Activated CD4-positive, alpha-beta T cell treated with anti-CD3 and anti-CD28 coated beads, Interleukin-10, Interleukin-2, amounts not matched to agents 100 ng/mL and 50 ng/mL, durations not matched to agents 16 hours and 8 hours (primary cell): ENCODE measurements at regions not wholly inside any gene's neighbourhood (a gene's known extent, or its start where the extent isn't known, plus 50 kb on each side); places are given as distances from the start of the nearest gene placed in this dataset.
"Not testable (repeated sequence)": the region's sequence is repeated elsewhere in the genome, so short reads cannot be mapped to it uniquely, and the experiment has no call there.

Experiments used
- DNase-seq: peaks from one replicate; pipeline ENCODE4 v3.0.0-alpha.2; 2020

DNA sequence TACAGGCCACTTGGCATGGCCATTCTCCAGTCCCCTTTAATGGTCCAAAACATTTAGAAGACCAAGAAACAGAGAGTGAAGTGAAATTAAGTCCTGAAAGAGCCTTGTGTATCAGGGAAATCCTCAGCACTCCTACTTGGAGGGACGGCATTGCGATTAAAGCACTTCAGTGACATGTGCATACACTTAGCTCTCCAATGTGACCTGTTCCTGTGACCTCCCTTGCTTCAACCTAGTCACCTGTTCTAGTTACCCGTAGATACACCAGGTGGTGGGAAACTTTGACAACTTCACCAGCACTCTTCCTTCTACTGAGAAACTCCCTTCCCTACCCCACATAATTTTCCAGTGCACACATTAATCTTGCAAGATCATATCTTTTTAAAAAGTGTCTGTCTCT is 785.3 kb downstream of the TTLL7 start:
- not testable (repeated sequence) for DNase-seq

DNA sequence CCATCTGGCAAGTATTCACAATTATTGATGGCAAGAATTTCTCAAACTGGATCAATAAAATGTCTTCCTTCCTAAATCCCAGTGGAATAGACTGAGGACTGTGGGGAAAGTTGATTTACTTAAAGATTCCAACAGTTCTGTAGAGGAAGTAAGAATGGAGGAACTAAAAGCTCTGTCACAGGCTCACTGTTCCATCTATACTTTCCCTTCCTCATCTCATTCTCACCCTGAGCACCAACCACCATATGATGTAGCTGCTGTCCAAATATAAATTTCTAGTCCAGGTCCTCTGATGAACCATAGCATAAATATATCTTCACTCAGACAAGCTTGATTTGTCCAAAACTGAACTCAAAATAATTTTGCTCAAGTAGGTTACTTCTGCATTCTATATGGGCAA is 786.9 kb downstream of the TTLL7 start:
- not testable (repeated sequence) for DNase-seq

DNA sequence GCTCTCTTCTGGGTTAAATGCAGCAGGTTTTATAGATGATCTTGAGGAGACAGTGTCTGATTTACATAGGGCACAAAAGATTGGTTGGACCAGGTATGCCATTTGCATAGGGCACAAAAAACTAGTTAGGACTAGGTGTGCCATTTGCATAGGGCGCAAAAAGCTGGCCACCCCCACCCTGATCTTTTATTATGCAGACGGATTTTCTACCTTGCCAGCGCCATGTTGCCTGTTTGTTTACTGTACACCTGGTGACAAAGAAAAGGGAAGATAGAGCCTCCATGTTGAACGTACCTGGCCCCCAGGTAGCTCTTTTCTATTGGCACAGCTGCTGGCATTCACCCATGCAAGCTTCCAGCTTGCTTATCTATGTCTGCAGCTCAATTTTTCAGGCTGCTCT is 790.4 kb downstream of the TTLL7 start:
- not testable (repeated sequence) for DNase-seq

DNA sequence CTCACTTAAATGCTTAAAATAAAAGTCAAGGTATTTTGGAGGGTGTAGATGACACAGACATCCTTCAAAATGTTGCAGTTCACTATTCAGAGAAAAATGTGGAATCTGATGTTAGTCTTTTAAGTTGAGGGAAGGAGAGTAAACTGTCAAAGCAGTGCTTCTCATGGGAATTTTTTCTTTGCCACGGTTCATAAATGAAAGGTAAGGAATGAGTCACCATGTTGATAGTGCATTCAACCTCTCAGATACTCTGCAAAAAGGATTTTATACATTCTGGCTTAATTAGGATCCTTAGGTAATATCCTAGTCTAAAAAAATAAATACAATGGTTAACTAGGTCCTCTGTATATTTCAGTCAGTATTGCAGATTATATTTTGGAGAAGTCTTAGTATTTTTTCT is 804.3 kb downstream of the TTLL7 start:
- not testable (repeated sequence) for DNase-seq

DNA sequence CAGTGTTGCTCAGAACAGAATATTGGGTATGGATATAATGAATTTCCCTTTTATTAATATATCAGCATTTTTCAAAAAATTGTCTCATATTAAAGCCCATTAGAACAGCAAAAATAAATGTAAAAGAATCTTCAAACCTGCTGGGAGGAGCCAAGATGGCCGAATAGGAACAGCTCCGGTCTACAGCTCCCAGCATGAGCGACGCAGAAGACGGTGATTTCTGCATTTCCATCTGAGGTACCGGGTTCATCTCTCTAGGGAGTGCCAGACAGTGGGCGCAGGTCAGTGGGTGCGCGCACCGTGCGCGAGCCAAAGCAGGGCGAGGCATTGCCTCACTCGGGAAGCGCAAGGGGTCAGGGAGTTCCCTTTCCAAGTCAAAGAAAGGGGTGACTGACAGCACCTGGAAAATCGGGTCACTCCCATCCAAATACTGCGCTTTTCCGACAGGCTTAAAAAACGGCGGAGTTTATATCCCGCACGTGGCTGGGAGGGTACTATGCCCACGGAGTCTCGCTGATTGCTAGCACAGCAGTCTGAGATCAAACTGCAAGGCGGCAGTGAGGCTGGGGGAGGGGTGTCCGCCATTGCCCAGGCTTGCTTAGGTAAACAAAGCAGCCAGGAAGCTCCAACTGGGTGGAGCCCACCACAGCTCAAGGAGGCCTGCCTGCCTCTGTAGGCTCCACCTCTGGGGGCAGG is 816.8 kb downstream of the TTLL7 start:
- not testable (repeated sequence) for DNase-seq

DNA sequence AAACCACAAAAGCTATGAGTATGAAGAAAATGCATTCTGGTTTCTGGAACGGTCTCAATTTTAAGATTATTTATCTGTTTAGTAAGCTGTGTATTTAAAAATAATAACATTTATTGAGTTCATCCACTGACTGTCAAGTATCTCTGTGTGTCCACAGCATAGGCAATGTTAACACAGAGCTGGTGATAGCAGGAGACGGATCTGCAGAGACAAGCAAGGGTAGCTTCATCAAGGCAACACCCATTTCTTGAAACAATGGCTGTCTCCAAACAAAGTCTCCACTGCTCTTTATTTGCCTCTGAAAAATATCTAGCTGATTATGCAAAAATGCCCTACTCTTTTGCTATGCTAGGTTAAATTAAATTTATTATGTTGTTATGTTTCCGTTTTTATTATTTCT is 818.3 kb downstream of the TTLL7 start:
- not testable (repeated sequence) for DNase-seq

DNA sequence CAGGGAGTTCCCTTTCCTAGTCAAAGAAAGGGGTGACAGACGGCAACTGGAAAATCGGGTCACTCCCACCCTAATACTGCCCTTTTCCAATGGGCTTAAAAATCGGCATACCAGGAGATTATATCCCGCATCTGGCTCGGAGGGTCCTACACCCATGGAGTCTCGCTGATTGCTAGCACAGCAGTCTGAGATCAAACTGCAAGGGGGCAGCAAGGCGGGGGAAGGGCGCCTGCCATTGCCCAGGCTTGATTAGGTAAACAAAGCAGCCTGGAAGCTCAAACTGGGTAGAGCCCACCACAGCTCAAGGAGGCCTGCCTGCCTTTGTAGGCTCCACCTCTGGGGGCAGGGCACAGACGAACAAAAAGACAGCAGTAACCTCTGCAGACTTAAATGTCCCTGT is 831.3 kb downstream of the TTLL7 start:
- DNase-seq: not testable (repeated sequence)

DNA sequence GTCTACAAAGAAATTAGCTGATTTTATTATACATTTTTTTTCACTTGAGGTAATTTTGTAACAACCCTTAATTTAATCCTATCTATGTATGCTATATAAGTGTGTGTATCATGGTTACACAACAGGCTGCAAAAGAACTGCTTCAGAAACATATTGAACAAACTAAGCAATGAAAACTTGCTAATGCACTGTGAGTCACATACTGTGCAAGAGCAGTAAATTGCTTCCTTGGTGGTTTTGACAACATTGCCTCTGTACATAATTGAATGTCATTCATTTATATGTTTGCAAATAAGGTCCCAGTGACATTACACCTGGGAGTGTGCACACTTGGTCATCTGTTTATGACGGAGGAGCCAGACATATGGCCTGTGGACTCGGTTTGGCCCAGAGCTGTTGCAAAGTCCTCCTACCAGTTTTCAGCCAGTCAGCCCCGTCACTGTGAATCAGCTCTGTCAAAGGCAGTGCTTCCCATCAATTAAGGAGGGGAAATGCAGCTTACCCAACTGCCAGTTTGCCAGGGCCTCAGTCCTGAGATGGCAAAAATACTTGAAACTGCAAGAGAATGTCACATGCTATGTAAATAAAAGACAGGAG is 835.0 kb downstream of the TTLL7 start:
- DNase-seq: not testable (repeated sequence)

DNA sequence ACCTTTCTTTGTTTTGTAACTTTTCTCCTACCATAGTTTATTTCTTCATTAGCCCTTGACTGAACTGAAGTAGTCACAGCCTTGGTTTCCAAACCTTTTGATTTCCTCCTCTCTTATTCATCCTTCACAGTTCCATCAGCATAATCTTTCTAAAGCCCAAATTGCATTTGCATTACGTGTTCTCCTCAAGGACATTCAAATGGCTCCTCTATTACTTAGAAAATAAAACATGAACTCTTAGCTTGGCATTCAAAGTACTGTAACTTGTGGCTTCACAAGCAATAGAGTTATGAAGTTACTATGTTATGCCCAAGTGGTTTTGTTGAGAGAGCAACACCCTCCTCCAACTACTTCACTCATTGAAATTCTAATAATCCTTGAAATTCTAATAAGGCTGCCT is 840.0 kb downstream of the TTLL7 start:
- DNase-seq: not testable (repeated sequence)

DNA sequence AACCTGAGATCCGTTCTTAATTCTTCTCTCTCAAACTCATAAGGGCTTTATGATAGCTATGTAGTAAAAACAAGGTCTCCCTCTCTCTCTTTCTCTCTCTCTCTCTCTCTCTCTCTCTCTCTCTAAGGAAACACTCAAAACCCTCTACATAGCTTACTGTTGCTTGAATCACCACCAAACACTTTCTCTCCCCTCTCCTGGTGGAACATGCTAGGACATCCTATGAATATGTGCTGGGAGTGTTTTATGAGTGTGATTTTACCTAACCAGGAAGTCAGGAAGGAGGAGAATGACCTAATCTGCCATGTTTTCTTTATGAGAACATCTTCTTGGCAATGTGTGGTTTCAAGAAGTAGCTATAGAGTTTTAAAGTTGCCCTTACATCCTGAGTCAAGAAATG is 844.6 kb downstream of the TTLL7 start:
- DNase-seq: not testable (repeated sequence)

DNA sequence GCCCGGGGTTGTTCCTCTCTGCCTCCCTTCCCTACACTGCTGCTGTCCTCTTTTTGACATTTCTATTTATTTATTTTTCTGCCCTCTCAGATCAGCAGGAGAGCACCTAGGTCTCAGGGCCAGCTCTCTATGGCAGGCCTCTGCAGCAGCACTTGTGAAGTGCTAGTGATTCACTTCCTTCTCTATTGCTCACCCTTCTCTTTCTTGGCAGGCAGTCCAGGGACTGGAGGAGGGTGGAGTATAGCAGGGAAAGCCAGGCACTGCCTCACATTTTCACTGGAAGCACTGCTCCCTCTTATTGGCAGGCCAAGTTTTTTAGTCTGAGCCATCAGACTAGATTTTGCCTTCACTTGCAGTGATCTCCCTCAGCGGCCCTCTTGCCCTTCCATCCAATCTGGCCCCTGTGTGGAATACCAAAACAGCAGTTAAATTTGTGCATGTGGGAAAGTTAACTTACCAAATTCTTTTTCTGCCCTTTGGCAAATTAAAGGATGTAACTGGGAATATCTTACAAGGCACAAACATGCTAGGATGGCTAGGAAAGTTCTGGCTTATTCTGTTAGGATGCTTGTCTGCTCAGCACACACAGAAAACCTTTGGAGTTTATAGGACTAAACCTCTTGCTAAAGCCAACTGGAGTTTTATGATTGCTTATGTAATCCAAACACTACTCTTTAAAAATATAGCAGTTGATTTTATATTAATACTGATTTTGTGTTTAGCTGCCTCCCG is 847.6 kb downstream of the TTLL7 start:
- not testable (repeated sequence) for DNase-seq

DNA sequence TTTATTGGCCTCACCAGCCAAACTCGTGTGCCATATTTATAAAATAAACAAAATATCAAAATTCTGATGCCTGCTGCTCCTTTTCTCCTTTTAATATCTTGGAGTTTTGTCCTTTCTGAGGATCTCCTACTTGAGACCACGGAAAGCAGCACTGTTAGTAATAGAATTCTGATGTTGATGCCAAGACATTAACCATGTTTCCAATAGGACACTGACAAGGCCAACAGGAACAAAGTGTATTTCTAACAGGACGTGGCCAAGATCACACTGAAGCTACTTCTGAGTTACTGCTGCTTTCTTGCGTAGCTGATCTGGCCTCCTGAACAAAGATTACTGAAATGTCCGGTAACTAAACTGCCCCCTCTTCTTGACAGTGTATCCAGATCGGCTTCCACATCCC is 848.5 kb downstream of the TTLL7 start:
- DNase-seq: not testable (repeated sequence)

DNA sequence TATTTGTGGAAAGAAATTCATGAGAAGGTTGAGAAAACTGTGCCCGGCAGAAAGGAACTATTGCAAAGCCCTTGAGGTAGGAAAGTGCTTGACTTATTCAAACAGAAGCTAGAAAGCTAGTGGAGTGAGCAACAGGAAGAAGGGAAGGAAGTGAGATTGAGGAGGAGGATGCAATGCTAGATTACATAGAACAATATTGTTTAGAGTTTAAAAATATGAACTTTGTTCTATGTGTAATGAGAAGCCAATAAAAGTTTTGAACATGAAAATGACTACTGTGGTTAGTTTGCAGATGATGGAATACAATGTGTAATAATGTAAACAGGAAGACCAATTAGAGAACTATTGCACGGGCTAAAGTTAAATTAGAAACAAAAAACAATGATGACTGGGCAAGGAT is 853.1 kb downstream of the TTLL7 start:
- not testable (repeated sequence) for DNase-seq

DNA sequence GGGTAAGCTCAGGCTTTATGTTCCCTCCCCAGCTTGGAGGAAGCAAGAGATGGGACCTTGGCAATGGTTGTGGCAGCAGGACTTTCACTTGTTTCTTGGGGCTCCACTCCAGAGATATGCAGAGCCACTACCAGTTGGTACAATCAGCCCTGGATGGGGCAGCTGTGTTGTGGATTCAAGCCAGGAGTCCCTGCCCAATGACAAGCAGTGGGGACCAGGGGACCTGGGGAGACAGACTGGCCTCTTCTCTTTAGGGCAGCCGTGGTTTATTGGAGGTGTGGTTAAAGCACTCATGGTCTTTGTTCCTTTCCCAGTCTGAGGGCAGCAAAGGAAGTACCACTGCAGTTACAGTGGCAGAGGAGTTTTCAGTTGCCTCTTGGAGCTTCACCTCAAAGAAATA is 856.1 kb downstream of the TTLL7 start:
- DNase-seq: not testable (repeated sequence)

DNA sequence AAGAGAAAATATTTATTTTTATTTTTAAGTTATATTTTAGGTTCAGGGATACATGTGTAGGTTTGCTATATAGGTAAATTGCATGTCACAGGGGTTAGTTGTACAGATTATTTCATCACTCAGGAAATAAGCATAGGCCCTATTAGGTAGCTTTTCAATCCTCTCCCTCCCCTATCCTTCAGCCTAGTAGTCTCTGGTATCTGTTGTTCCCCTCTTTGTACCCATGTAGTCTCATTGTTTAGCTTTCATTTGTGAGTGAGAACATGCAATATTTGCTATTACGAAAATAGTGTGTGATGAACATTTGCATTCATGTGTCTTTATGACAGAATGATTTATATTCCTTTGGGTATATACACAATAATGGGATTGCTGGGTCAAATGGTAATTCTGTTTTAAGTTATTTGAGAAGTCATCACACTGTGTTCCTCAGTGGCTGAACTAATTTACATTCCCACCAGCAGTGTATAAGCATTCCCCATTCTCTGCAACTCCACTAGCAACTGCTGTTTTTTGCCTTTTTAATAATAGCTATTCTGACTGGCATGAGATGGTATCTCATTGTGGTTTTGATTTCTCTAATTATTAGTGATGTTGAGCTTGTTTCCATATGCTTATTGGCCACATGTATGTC is 863.3 kb downstream of the TTLL7 start:
- DNase-seq: not testable (repeated sequence)

DNA sequence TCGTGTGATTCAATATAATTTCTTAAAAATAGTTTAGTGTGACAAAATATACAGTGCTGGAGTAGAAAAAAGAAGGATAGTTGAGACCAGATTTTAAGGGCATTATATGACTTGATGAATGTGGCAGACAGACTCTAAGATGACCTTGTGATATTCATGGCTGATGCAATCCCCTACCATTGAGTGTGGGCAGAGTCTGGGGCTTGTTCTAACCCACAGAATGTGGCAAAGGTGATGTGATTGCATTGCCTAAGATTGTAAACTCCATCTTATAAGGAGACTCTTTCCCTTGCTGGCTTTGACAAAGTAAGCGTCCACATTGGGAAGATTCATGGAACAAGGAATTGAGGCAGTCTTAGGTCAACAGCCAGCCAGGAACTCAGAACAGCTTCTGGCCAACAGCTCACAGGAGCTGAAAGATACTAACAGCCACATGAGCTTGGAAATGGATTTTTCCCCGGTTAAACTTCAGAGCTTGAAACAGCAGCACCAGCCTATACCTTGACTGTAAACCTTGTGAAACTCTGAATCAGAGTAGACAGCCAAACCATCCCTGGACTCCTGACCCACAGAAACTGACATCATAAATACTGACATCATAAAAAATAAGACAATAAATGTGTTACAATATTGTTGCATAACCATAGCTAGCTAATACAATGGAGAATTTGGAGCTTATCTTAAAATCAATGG is 864.5 kb downstream of the TTLL7 start:
- not testable (repeated sequence) for DNase-seq

DNA sequence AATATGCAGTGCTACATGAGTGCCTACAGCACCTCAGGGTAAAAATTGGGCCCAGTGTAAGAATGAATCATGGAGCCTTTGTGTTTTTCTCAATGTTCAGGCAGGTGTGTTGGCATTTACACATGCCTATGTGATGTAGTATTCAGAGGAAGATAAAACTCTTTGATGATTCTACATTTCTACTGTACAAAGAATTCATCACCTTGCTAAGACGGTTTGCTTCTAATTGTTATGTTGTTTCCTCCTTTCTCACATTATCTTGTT is 867.3 kb downstream of the TTLL7 start:
- no peak for DNase-seq

DNA sequence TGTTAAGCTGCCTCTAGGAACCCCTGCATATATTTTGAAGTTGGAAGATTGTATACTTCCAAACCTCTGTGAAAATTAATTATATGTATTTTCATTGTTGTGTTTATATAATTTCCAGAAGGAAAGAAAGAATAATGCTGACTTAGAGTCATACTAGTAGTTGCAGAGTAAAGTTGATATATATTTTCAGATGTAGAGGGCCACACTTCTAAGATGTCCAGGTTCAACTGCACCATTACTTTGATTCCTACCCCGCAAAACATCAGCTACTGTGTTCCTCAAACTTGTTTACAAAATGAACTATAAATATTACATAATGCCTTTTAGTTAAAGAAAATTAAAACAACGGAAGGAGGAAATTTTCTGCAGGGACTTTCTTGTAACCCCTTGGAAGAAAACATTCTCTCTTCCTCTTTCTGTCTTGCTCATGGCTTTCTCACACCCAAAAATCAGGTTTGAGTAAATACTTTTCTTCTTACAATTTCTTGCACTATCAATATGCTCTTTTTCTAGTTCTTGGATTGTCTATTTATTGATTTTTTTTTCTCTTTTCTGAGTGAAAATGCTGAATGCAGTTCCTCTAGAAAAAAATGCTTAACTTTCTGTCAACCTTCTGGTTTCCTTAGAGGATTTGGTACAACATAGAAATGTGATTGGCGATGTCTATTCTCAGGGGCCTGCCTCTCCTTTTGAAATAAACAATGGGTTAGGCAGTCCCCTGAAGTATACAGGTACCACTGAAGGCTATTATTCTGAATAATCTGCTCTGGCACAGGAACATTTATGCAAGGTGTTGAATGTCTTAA is 867.8 kb downstream of the TTLL7 start:
- DNase-seq: no peak

DNA sequence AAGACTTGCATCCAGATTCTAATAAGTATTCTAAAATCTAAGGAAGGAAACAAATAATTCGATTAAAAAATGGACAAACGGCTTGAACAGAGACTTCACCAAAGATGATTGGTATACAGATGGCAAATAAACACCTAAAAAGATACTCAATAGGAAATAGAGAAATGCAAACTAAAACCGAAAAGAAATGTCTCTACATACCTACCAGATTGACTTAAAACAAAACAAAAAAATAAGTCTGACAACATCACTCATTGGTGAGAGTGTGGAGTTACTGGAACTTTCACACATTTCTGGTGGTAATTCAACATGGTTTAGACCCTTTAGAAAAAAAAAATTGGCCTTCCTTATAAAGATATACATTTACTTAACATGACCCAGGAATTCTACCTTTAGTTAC is 869.8 kb downstream of the TTLL7 start:
- DNase-seq: no peak

DNA sequence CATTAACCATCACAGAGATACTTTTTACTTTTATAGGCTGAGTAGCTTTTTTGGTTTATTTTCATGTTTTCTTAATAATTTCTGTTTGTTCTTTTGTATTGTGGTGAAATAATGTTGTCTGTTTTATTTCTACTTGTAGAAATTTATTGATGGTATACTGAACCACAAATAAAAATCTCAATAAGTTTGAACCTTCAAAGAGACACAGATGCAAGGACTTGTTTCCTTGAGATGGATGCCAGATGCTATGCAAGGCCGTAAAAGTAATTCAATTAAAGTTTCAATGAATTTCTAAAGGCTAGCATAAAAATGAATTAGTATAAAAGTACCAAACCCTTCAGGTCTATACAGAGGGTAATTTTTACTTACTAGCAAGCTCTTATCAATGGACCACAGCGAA is 873.5 kb downstream of the TTLL7 start:
- no peak for DNase-seq

DNA sequence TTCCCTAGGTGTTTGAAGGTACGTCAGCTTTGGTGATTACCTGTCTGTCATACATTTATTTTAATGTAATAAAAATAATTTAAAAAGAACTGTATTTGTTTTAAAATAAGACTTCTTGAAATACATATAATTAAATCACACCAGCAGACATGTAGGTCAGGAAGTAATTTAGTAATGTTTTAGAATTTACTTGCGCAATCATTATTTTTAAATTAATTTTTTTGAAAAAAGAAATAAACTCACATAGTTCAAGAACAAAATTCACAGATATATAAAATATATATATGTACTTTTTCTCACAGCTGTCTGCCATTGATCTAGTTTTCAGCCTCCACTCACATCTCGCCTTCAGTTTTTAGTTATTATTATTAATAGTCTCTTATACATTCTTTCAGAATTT is 875.9 kb downstream of the TTLL7 start:
- DNase-seq: no peak

DNA sequence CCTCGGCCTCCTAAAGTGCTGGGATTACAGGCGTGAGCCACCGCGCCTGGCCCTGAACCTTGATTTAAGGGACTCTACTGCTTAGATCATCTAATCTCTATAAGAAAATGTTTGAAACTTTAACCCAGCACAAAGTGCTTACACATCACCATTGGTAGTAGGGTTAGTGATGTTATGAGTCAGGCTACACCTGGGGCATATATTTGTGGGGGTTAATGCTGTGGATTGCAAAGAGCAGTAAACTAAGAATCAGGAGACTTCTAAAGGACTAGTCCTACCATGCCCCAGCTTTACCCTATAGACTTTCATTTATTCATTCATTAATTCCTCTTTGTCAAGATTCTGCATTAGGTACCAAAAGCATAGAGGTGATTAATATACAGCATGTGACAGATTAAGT is 880.5 kb downstream of the TTLL7 start:
- DNase-seq: no peak
